Mesenchymal stem cell (in vitro differentiated cells and primary cell): ENCODE measurements at regions not wholly inside any gene's neighbourhood (a gene's known extent, or its start where the extent isn't known, plus 50 kb on each side); places are given as distances from the start of the nearest gene placed in this dataset.

Experiments used
- DNase-seq: peaks from one replicate; pipeline ENCODE4 v3.0.0-alpha.2; 2013
- H2AFZ ChIP-seq: one replicate; pipeline ENCODE4 v1.6.1; 2013; ENCODE audit warnings: low read depth, mild to moderate bottlenecking, control low read depth, inconsistent platforms, low read length, moderate library complexity
- H2AK5ac ChIP-seq: 2 replicates; pipeline ENCODE4 v1.6.1; 2013; ENCODE audit warnings: low read length, moderate library complexity, mild to moderate bottlenecking, inconsistent platforms; ENCODE audit not compliant: severe bottlenecking
- H2BK120ac ChIP-seq: one replicate; pipeline ENCODE4 v1.6.1; 2013; ENCODE audit warnings: low read depth, mild to moderate bottlenecking, inconsistent platforms, low read length, moderate library complexity
- H2BK12ac ChIP-seq, 2 experiments: one replicate each; pipeline ENCODE4 v1.6.1; 2013; ENCODE audit warnings: inconsistent platforms in 2 of 2, low read length in 2 of 2, mild to moderate bottlenecking in 2 of 2, moderate library complexity in 2 of 2, control low read depth in 1 of 2
- H2BK15ac ChIP-seq: one replicate; pipeline ENCODE4 v1.6.1; 2013; ENCODE audit warnings: mild to moderate bottlenecking, low read depth, inconsistent platforms; ENCODE audit not compliant: poor library complexity, severe bottlenecking
- H2BK5ac ChIP-seq: 2 replicates; pipeline ENCODE4 v1.6.1; 2013; ENCODE audit warnings: low read depth, mild to moderate bottlenecking, low read length, control low read depth, inconsistent platforms; ENCODE audit not compliant: poor library complexity, severe bottlenecking
- H3K14ac ChIP-seq, 2 experiments: one replicate each; pipeline ENCODE4 v1.6.1; 2013; ENCODE audit warnings: inconsistent platforms in 2 of 2, low read length in 2 of 2, control low read depth in 1 of 2, mild to moderate bottlenecking in 1 of 2, moderate library complexity in 1 of 2
- H3K18ac ChIP-seq, 2 experiments: one replicate each; pipeline ENCODE4 v1.6.1; 2013; ENCODE audit warnings: inconsistent platforms in 2 of 2, low read length in 2 of 2, control low read depth in 1 of 2, low read depth in 1 of 2, mild to moderate bottlenecking in 1 of 2
- H3K23ac ChIP-seq, 2 experiments: one replicate each; pipeline ENCODE4 v1.6.1; 2013; ENCODE audit warnings: inconsistent platforms in 2 of 2, low read length in 2 of 2, mild to moderate bottlenecking in 2 of 2, moderate library complexity in 2 of 2, control low read depth in 1 of 2
- H3K27ac ChIP-seq: 2 replicates; pipeline ENCODE4 v1.5.1; 2013; ENCODE audit warnings: mild to moderate bottlenecking, moderate library complexity, low read length, control low read depth, inconsistent platforms; ENCODE audit not compliant: poor library complexity, severe bottlenecking
- H3K27me3 ChIP-seq, 2 experiments: 2 replicates each; pipeline versions ENCODE4 v1.6.1 to v1.7.0; 2013; ENCODE audit warnings: low read length in 2 of 2, mild to moderate bottlenecking in 2 of 2, moderate library complexity in 2 of 2, control low read depth in 1 of 2, inconsistent platforms in 1 of 2; ENCODE audit not compliant: control insufficient read depth in 1 of 2, insufficient read depth in 1 of 2
- H3K36me3 ChIP-seq, 2 experiments: 2 replicates each; pipeline versions ENCODE4 v1.6.1 to v1.7.0; 2013; ENCODE audit warnings: low read length in 2 of 2, control low read depth in 1 of 2, inconsistent platforms in 1 of 2, low read depth in 1 of 2, mild to moderate bottlenecking in 1 of 2; ENCODE audit not compliant: insufficient read depth in 2 of 2, control insufficient read depth in 1 of 2
- H3K4ac ChIP-seq, 2 experiments: one replicate each; pipeline ENCODE4 v1.6.1; 2013; ENCODE audit warnings: inconsistent platforms in 2 of 2, low read length in 2 of 2, mild to moderate bottlenecking in 2 of 2, moderate library complexity in 2 of 2, control low read depth in 1 of 2, low read depth in 1 of 2
- H3K4me1 ChIP-seq: 2 replicates; pipeline ENCODE4 v1.6.1; 2013; ENCODE audit warnings: low read depth, low read length, control low read depth; ENCODE audit not compliant: control insufficient read depth, insufficient read depth
- H3K4me2 ChIP-seq: 2 replicates; pipeline ENCODE4 v1.6.1; 2013; ENCODE audit warnings: low read length, mild to moderate bottlenecking, inconsistent platforms; ENCODE audit not compliant: poor library complexity, severe bottlenecking
- H3K4me3 ChIP-seq, 2 experiments: 2 replicates each; pipeline versions ENCODE4 v1.5.1 to v1.7.0; 2013; ENCODE audit warnings: low read length in 2 of 2, mild to moderate bottlenecking in 2 of 2, control low read depth in 1 of 2, low read depth in 1 of 2; ENCODE audit not compliant: insufficient read depth in 1 of 2
- H3K79me1 ChIP-seq: replicated peaks from 2 replicates; pipeline ENCODE4 v1.6.1; 2013; ENCODE audit warnings: mild to moderate bottlenecking, control low read depth, low read length, inconsistent platforms; ENCODE audit not compliant: poor library complexity, severe bottlenecking
- H3K9ac ChIP-seq: 2 replicates; pipeline ENCODE4 v1.7.0; 2013; ENCODE audit warnings: mild to moderate bottlenecking, low read length, moderate library complexity
- H3K9me3 ChIP-seq: 2 replicates; pipeline ENCODE4 v1.7.0; 2013; ENCODE audit warnings: mild to moderate bottlenecking, low read length; ENCODE audit not compliant: control insufficient read depth
- H4K8ac ChIP-seq: one replicate; pipeline ENCODE4 v1.6.1; 2013; ENCODE audit warnings: inconsistent platforms, mild to moderate bottlenecking, low read length, moderate library complexity
- H4K91ac ChIP-seq: one replicate; pipeline ENCODE4 v1.6.1; 2013; ENCODE audit warnings: mild to moderate bottlenecking, low read length, inconsistent platforms
- WGBS: methylation state at CpG from one replicate; pipeline ENCODE4 v1.1.7; 2013; ENCODE audit warnings: mixed read lengths; 5-methylcytosine and 5-hydroxymethylcytosine counted together

- no peaks in the 10 kb centered on the region for H3K36me3 ChIP-seq
- H3K27me3 ChIP-seq, result no peaks in the 10 kb centered on the region
- no peaks in the 10 kb centered on the region for H3K79me1 ChIP-seq
- H3K27ac ChIP-seq, result no peak overlapping the region
- no peak overlapping the region for H2BK12ac ChIP-seq
- H2AFZ ChIP-seq, result no peak overlapping the region
- H4K91ac ChIP-seq, result no peak overlapping the region
- no peak overlapping the region for H4K8ac ChIP-seq
- no peak overlapping the region for H2BK15ac ChIP-seq
- H3K23ac ChIP-seq, result no peak overlapping the region
- no peak overlapping the region for H2BK5ac ChIP-seq
- no peak overlapping the region for H3K18ac ChIP-seq
- H3K14ac ChIP-seq, result no peak overlapping the region
- no peak overlapping the region for H3K4ac ChIP-seq
- DNase-seq, result no peak
- no peak overlapping the region for H3K4me3 ChIP-seq
- no peaks in the 10 kb centered on the region for H3K4me1 ChIP-seq
- no peak overlapping the region for H3K4me2 ChIP-seq
- H3K9ac ChIP-seq, result no peak overlapping the region
- H2BK120ac ChIP-seq, result no peak overlapping the region
- no peak overlapping the region for H2AK5ac ChIP-seq
- peaks cover 3% of the 10 kb centered on the region for H3K9me3 ChIP-seq
- 100% methylated on average over 1 of the region's 2 CpGs for WGBS
Measured at GRCh38 chr7:20896996-20897395, 110.3 kb upstream of the SP8 start.

GRCh38 chr7:20906801-20907453, 120.2 kb upstream of the SP8 start:
- no peak overlapping the region for H3K4ac ChIP-seq
- no peak overlapping the region for H4K8ac ChIP-seq
- no peak overlapping the region for H3K14ac ChIP-seq
- H2BK5ac ChIP-seq, result no peak overlapping the region
- 50% methylated on average over 2 of the region's 3 CpGs for WGBS
- no peak overlapping the region for H2AK5ac ChIP-seq
- no peak overlapping the region for H2AFZ ChIP-seq
- no peak for DNase-seq
- H3K4me2 ChIP-seq, result no peak overlapping the region
- no peak overlapping the region for H3K18ac ChIP-seq
- no peak overlapping the region for H2BK120ac ChIP-seq
- no peak overlapping the region for H2BK15ac ChIP-seq
- no peak overlapping the region for H2BK12ac ChIP-seq
- H3K27ac ChIP-seq, result no peak overlapping the region
- H3K4me1 ChIP-seq, result no peaks in the 10 kb centered on the region
- no peak overlapping the region for H4K91ac ChIP-seq
- peaks cover 8% of the 10 kb centered on the region for H3K9me3 ChIP-seq
- no peak overlapping the region for H3K23ac ChIP-seq
- no peak overlapping the region for H3K4me3 ChIP-seq
- no peaks in the 10 kb centered on the region for H3K27me3 ChIP-seq
- H3K79me1 ChIP-seq, result no peaks in the 10 kb centered on the region
- no peaks in the 10 kb centered on the region for H3K36me3 ChIP-seq
- no peak overlapping the region for H3K9ac ChIP-seq

DNA sequence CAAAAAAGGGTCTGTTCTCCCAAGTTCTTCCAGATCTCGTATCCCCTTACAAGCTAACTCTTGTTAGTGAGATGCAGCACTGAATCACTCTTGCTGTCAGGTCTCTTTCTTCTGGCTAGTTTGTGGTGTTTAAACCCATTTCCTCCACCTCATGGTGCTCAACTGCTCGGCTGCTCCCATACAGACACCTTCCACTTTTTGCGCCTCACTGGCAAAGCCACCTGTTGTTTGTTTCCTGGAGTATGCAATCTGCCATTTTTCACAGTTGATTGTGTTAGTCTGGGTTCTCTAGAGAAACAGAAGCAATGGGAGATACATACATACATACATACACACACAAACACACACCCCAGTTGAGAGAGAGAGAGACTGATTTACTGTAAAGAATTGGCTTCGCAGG, 124.4 kb upstream of the SP8 start:
- no peak overlapping the region for H3K4me3 ChIP-seq
- peaks cover 10% of the 10 kb centered on the region for H3K9me3 ChIP-seq
- WGBS, result 100% methylated on average over 2 of the region's 4 CpGs
- DNase-seq, result no peak
- H3K14ac ChIP-seq, result no peak overlapping the region
- no peak overlapping the region for H2BK15ac ChIP-seq
- no peak overlapping the region for H3K27ac ChIP-seq
- H3K4me2 ChIP-seq, result no peak overlapping the region
- no peak overlapping the region for H3K23ac ChIP-seq
- H3K79me1 ChIP-seq, result no peaks in the 10 kb centered on the region
- no peaks in the 10 kb centered on the region for H3K27me3 ChIP-seq
- H4K91ac ChIP-seq, result no peak overlapping the region
- no peak overlapping the region for H2AK5ac ChIP-seq
- no peak overlapping the region for H2BK12ac ChIP-seq
- no peak overlapping the region for H3K4ac ChIP-seq
- H2BK5ac ChIP-seq, result no peak overlapping the region
- no peaks in the 10 kb centered on the region for H3K4me1 ChIP-seq
- H2BK120ac ChIP-seq, result no peak overlapping the region
- no peak overlapping the region for H3K9ac ChIP-seq
- no peak overlapping the region for H2AFZ ChIP-seq
- H3K18ac ChIP-seq, result no peak overlapping the region
- no peaks in the 10 kb centered on the region for H3K36me3 ChIP-seq
- no peak overlapping the region for H4K8ac ChIP-seq

DNA sequence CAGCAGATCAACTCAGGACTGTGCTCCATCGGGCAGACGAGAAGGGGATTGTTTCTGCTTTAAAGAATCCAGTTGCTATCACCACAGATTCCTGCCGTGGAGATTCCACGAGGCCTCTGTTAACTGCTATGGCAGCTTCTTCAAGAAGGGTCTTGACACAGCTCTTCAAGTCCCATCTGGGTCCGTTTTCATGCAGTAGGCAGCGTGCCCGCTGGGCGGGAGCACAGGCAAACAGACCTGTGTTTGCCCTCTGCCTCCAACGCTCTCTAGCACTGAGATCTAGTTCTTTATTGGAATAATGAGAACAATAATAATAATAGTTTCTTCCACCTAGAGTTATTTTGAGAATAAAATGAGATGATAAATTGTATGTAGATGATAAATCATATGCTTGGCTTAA, 127.2 kb upstream of the SP8 start:
- H2BK120ac ChIP-seq, result no peak overlapping the region
- no peak overlapping the region for H3K27ac ChIP-seq
- H3K79me1 ChIP-seq, result no peaks in the 10 kb centered on the region
- H3K9me3 ChIP-seq, result peaks cover 10% of the 10 kb centered on the region
- no peak overlapping the region for H4K91ac ChIP-seq
- no peak overlapping the region for H2AFZ ChIP-seq
- H3K4me1 ChIP-seq, result no peaks in the 10 kb centered on the region
- WGBS, result 82% methylated on average over 7 of the region's 9 CpGs
- H2BK12ac ChIP-seq, result no peak overlapping the region
- H4K8ac ChIP-seq, result no peak overlapping the region
- H3K4me2 ChIP-seq, result no peak overlapping the region
- no peak overlapping the region for H3K23ac ChIP-seq
- H3K18ac ChIP-seq, result no peak overlapping the region
- H2BK5ac ChIP-seq, result no peak overlapping the region
- H3K36me3 ChIP-seq, result no peaks in the 10 kb centered on the region
- no peak overlapping the region for H2AK5ac ChIP-seq
- no peak overlapping the region for H3K14ac ChIP-seq
- no peak overlapping the region for H3K9ac ChIP-seq
- no peak for DNase-seq
- H2BK15ac ChIP-seq, result no peak overlapping the region
- H3K27me3 ChIP-seq, result no peaks in the 10 kb centered on the region
- H3K4me3 ChIP-seq, result no peak overlapping the region
- H3K4ac ChIP-seq, result no peak overlapping the region
